Sigmoid colon (tissue), 4 donors: ENCODE measurements at regions not wholly inside any gene's neighbourhood (a gene's known extent, or its start where the extent isn't known, plus 50 kb on each side); places are given as distances from the start of the nearest gene placed in this dataset.

ENCODE experiments used
- CTCF ChIP-seq, 4 experiments: fragments of 450-650 bp in 3 of 4; fragments of 200-600 bp in 1 of 4; IDR thresholded peaks; one replicate each; pipeline ENCODE4 v1.5.1; 2016 to 2019; ENCODE audit warnings: antibody characterized with exemption in 4 of 4, mild to moderate bottlenecking in 3 of 4, moderate library complexity in 2 of 4
- POLR2A ChIP-seq, 2 donors: fragments of 450-650 bp; IDR thresholded peaks; one replicate each; pipeline ENCODE4 v1.6.1; 2016; ENCODE audit warnings: antibody characterized with exemption in 2 of 2, mild to moderate bottlenecking in 2 of 2, moderate library complexity in 2 of 2
- POLR2AphosphoS5 ChIP-seq, 4 donors: sonication (generic); formaldehyde crosslinking; IDR thresholded peaks; one replicate each; pipeline ENCODE4 v1.6.1; 2017; ENCODE audit warnings: antibody characterized with exemption in 4 of 4

- TF ChIP-seq CTCF (IDR thresholded peaks at IDR 0.05) (no peak), POLR2A (IDR thresholded peaks at IDR 0.05) (no peak), POLR2AphosphoS5 (IDR thresholded peaks at IDR 0.05) (no peak)
Measured at GRCh38 chr2:63665091-63665490, 76.3 kb downstream of the MDH1 start.
